ENCODE measurements at regions not wholly inside any gene's neighbourhood (a gene's known extent, or its start where the extent isn't known, plus 50 kb on each side); places are given as distances from the start of the nearest gene placed in this dataset.

DNA sequence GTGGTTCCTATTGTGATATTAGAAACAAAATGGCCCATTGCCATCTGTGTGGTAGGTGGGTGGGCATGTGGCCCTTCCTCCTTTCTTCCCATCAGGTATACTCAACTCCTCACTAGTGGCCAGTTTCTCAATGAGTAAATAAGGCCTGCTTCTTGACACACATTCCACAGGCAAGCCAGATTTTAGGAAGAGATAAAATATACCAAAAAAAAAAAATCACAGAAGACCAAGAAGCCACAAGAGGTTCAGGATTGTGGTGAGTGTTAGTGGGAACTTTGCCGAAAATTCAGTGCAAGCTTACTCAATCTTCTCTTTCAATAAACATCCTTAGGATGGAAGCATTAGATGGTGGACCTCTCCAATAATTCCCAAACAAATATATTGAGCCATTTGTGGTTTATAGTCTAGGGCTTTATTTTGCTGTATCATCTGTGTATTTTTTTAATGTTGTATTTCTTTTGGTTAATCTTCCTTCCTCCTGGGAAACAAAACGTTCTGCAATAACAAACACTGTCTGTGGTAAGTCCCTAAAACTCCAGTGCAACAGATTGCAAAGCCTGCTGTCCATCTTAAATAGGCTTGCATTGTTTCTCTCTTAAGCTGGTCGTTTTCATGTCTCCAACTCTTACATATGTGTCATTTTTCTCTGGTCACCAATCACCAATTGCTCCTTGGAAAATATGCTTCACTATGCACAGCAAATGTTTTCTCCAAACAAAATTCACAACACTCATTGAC lies 289.9 kb upstream of the KITLG start:
- TF ChIP-seq, protein P1, sequence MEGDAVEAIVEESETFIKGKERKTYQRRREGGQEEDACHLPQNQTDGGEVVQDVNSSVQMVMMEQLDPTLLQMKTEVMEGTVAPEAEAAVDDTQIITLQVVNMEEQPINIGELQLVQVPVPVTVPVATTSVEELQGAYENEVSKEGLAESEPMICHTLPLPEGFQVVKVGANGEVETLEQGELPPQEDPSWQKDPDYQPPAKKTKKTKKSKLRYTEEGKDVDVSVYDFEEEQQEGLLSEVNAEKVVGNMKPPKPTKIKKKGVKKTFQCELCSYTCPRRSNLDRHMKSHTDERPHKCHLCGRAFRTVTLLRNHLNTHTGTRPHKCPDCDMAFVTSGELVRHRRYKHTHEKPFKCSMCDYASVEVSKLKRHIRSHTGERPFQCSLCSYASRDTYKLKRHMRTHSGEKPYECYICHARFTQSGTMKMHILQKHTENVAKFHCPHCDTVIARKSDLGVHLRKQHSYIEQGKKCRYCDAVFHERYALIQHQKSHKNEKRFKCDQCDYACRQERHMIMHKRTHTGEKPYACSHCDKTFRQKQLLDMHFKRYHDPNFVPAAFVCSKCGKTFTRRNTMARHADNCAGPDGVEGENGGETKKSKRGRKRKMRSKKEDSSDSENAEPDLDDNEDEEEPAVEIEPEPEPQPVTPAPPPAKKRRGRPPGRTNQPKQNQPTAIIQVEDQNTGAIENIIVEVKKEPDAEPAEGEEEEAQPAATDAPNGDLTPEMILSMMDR (IDR thresholded peaks at IDR 0.05 in 4 of 5, conservative IDR thresholded peaks at IDR 0.05 in 1 of 5): no peak
- TF ChIP-seq POLR2A (IDR thresholded peaks at IDR 0.05): no peak
